B cell (primary cell): ENCODE measurements at regions not wholly inside any gene's neighbourhood (a gene's known extent, or its start where the extent isn't known, plus 50 kb on each side); places are given as distances from the start of the nearest gene placed in this dataset.

Experiments used
- CTCF ChIP-seq: fragments of 200-600 bp; IDR thresholded peaks from one replicate; pipeline ENCODE4 v1.8.0; 2022; ENCODE audit warnings: antibody characterized with exemption, mild to moderate bottlenecking
- EZH2 ChIP-seq: IDR thresholded peaks from 2 replicates; pipeline ENCODE4 v1.6.1; 2012; ENCODE audit warnings: borderline replicate concordance, low read depth, mild to moderate bottlenecking, moderate library complexity, low read length; ENCODE audit not compliant: insufficient read depth, poor library complexity, severe bottlenecking

DNA sequence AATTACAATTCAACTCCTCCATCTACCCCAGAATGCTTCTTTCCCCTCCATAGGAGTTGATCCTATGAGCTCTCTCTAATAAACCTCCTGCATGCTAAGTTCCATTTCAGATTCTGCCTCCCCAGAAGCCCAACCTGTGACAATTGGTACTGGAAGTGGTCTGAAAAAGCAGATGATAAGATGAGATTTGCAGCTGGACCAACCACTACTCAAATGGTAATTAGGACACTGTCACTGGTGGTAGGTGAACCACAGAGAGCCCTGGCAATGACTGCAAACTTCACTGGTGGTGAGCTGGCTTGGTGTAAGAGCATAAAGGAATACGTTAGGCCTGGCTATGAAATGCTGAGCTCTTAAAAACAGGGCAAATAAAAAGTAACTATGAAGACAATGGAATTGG, 112.6 kb downstream of the ESM1 start:
- no peak for TF ChIP-seq CTCF
- no peak for TF ChIP-seq EZH2
